PC-3 (cell line): ENCODE measurements at regions not wholly inside any gene's neighbourhood (a gene's known extent, or its start where the extent isn't known, plus 50 kb on each side); places are given as distances from the start of the nearest gene placed in this dataset.

Source experiments
- ATAC-seq: fragments of 200-7000 bp; cut with Tn5 transposase; 2 replicates; pipeline ENCODE4 v1.9.1; 2020; ENCODE audit warnings: mild to moderate bottlenecking, moderate library complexity
- BruUV-seq: library from RNA; stranded (reverse); fragments of 400-500 nt; replicated peaks from 2 replicates; lab custom pipeline; 2021; lab: Mats Ljungman, UMichigan
- CTCF ChIA-PET: fragments of 300-600 bp; sonication (Branson Sonifier 250); formaldehyde crosslinking; loops from one replicate; lab custom pipeline; 2022; ENCODE audit warnings: antibody characterized with exemption; lab: Charles Lee
- POLR2A ChIA-PET: fragments of 300-600 bp; sonication (Branson Sonifier 250); formaldehyde crosslinking; loops from one replicate; lab custom pipeline; 2022; ENCODE audit warnings: antibody characterized with exemption; ENCODE audit not compliant: unreplicated experiment; lab: Charles Lee
- DNase-seq: peaks from one replicate; pipeline ENCODE4 v3.0.0-alpha.2; 2015
- H2AFZ ChIP-seq: fragments of 300-600 bp; sonication (generic); 2 replicates; pipeline ENCODE4 v1.6.0; 2016; ENCODE audit warnings: antibody characterized with exemption, low read length
- H3F3A ChIP-seq: fragments of 300-600 bp; sonication (generic); one replicate; pipeline ENCODE4 v1.6.0; 2017; ENCODE audit warnings: antibody characterized with exemption, low read length, control low read depth, mild to moderate bottlenecking; ENCODE audit not compliant: unreplicated experiment
- H3K27ac ChIP-seq: fragments of 300-600 bp; sonication (generic); 2 replicates; pipeline ENCODE4 v1.5.1; 2016; ENCODE audit warnings: mild to moderate bottlenecking, low read length
- H3K27me3 ChIP-seq: fragments of 300-600 bp; sonication (generic); 2 replicates; pipeline ENCODE4 v1.6.1; 2016; ENCODE audit warnings: low read length, mixed read lengths
- H3K36me3 ChIP-seq: fragments of 300-600 bp; sonication (generic); 2 replicates; pipeline ENCODE4 v1.6.1; 2016; ENCODE audit warnings: low read depth, mixed run types, low read length, mixed read lengths
- H3K4me1 ChIP-seq: fragments of 300-600 bp; sonication (generic); 2 replicates; pipeline ENCODE4 v1.5.1; 2016; ENCODE audit warnings: low read length; ENCODE audit not compliant: insufficient read depth
- H3K4me2 ChIP-seq: fragments of 300-600 bp; sonication (generic); 2 replicates; pipeline ENCODE4 v1.6.0; 2016; ENCODE audit warnings: low read length
- H3K4me3 ChIP-seq: fragments of 300-600 bp; sonication (generic); 2 replicates; pipeline ENCODE4 v1.5.1; 2016; ENCODE audit warnings: mild to moderate bottlenecking, low read length, mixed read lengths
- H3K79me2 ChIP-seq: fragments of 300-600 bp; sonication (generic); 2 replicates; pipeline ENCODE4 v1.6.1; 2017; ENCODE audit warnings: low read length, mixed read lengths
- H3K9ac ChIP-seq: fragments of 300-600 bp; sonication (generic); 2 replicates; pipeline ENCODE4 v1.6.0; 2016; ENCODE audit warnings: mild to moderate bottlenecking, low read length
- H3K9me2 ChIP-seq: fragments of 300-600 bp; sonication (generic); replicated peaks from 2 replicates; pipeline ENCODE4 v1.6.1; 2016; ENCODE audit warnings: mixed run types, low read length, mixed read lengths
- H3K9me3 ChIP-seq: fragments of 300-600 bp; sonication (generic); 2 replicates; pipeline ENCODE4 v1.6.1; 2016; ENCODE audit warnings: low read length, mixed read lengths
- H4K20me1 ChIP-seq: fragments of 300-600 bp; sonication (generic); 2 replicates; pipeline ENCODE4 v1.6.1; 2016; ENCODE audit warnings: low read length, mixed read lengths
- EZH2 ChIP-seq: fragments of 300-600 bp; sonication (generic); IDR thresholded peaks from one replicate; pipeline ENCODE4 v1.6.1; 2017; ENCODE audit warnings: antibody characterized with exemption, mild to moderate bottlenecking, low read length; ENCODE audit not compliant: unreplicated experiment
- EZH2phosphoT487 ChIP-seq: fragments of 300-600 bp; sonication (generic); IDR thresholded peaks from 2 replicates; pipeline ENCODE4 v1.6.1; 2018; ENCODE audit warnings: mild to moderate bottlenecking, antibody characterized with exemption, low read length, borderline replicate concordance
- intact Hi-C: fragments of 100-400 bp; cut with micrococcal nuclease; formaldehyde crosslinking; loops from 2 replicates; pipeline ENCODE4 v1.9.0; 2023
- TF ChIP-seq, protein P1 (sequence below): fragments of 300-600 bp; sonication (generic); conservative IDR thresholded peaks from 2 replicates; pipeline ENCODE4 v1.5.1; 2017; ENCODE audit warnings: antibody characterized with exemption, low read depth, mild to moderate bottlenecking, low read length

GRCh38 chr13:109897988-109898624, 111.7 kb upstream of the IRS2 start:
- ATAC-seq, result no peak; the same call in 1 of the 2 replicates
- Histone ChIP-seq H3K27me3 (no peaks in the 10 kb centered on the region), H3K9me3 (no peaks in the 10 kb centered on the region), H3K9me2 (no peaks in the 10 kb centered on the region), H2AFZ (no peak overlapping the region), H3F3A (no peaks in the 10 kb centered on the region), H3K79me2 (no peaks in the 10 kb centered on the region), H3K27ac (no peak overlapping the region), H3K9ac (no peak overlapping the region), H3K4me3 (no peak overlapping the region), H3K4me1 (no peaks in the 10 kb centered on the region), H3K36me3 (no peaks in the 10 kb centered on the region), H4K20me1 (no peaks in the 10 kb centered on the region), H3K4me2 (no peak overlapping the region)
- TF ChIP-seq EZH2, result no peak
- no peak for TF ChIP-seq EZH2phosphoT487
- TF ChIP-seq, protein P1, sequence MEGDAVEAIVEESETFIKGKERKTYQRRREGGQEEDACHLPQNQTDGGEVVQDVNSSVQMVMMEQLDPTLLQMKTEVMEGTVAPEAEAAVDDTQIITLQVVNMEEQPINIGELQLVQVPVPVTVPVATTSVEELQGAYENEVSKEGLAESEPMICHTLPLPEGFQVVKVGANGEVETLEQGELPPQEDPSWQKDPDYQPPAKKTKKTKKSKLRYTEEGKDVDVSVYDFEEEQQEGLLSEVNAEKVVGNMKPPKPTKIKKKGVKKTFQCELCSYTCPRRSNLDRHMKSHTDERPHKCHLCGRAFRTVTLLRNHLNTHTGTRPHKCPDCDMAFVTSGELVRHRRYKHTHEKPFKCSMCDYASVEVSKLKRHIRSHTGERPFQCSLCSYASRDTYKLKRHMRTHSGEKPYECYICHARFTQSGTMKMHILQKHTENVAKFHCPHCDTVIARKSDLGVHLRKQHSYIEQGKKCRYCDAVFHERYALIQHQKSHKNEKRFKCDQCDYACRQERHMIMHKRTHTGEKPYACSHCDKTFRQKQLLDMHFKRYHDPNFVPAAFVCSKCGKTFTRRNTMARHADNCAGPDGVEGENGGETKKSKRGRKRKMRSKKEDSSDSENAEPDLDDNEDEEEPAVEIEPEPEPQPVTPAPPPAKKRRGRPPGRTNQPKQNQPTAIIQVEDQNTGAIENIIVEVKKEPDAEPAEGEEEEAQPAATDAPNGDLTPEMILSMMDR, result no peak
- CTCF ChIA-PET, result interaction anchor here (0.6 kb wide), 1 partner anchor 112 kb away, joined by 3 read pairs; no protein-coding TSS in a partner anchor
- POLR2A ChIA-PET, result no interaction called here
- no TSS peak for BruUV-seq
- DNase-seq, result no peak
- intact Hi-C loops, result no loop called here

GRCh38 chr13:109892101-109892500, 105.7 kb upstream of the IRS2 start:
- POLR2A ChIA-PET, result no interaction called here
- H3K36me3 ChIP-seq, result no peaks in the 10 kb centered on the region
- intact Hi-C loops, result no loop called here

DNA sequence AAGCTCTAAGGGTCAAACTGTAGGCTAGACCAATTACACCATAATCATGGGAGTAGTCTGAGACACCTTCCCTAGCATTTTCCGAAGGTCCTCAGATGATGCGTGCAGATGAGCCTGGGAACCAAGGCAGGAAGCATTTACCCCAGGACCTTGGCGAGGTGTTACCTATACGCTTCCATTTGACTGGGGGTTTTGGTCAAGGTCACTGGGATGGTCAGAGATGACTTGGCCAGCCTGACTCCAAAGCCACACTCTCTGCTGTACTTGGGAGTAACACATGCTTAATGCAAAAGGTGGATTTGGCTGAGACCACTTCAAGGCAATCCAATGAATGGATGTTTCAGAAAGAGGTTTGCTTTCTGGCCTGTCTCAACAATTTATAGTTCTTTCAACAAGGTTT, 98.9 kb upstream of the IRS2 start:
- Histone ChIP-seq H3K9me3 (no peaks in the 10 kb centered on the region), H3K9me2 (no peaks in the 10 kb centered on the region), H3K79me2 (no peaks in the 10 kb centered on the region), H3K4me1 (no peaks in the 10 kb centered on the region), H3K27ac (no peak overlapping the region), H3K36me3 (no peaks in the 10 kb centered on the region), H3K9ac (no peak overlapping the region), H4K20me1 (no peaks in the 10 kb centered on the region), H3K4me3 (no peak overlapping the region), H3F3A (no peaks in the 10 kb centered on the region), H2AFZ (no peak overlapping the region), H3K27me3 (no peaks in the 10 kb centered on the region), H3K4me2 (no peak overlapping the region)
- TF ChIP-seq EZH2phosphoT487 (no peak), EZH2 (no peak)
- TF ChIP-seq, protein P1, result no peak
- no peak for ATAC-seq
- ChIA-PET POLR2A (no interaction called here), CTCF (no interaction called here)
- no TSS peak for BruUV-seq
- no peak for DNase-seq
- intact Hi-C loops, result no loop called here

More at GRCh38 chr13:109892101-109892500, 105.7 kb upstream of the IRS2 start:
- H3K4me3 ChIP-seq, result no peak overlapping the region
- H3K9me2 ChIP-seq, result no peaks in the 10 kb centered on the region
- H3K9me3 ChIP-seq, result no peaks in the 10 kb centered on the region
- no peaks in the 10 kb centered on the region for H3K79me2 ChIP-seq
- TF ChIP-seq, protein P1, result no peak
- no peak for TF ChIP-seq EZH2phosphoT487
- TF ChIP-seq EZH2, result no peak
- CTCF ChIA-PET, result no interaction called here
- DNase-seq (no peak), ATAC-seq (no peak)
- no TSS peak for BruUV-seq
- no peaks in the 10 kb centered on the region for H3K4me1 ChIP-seq
- H2AFZ ChIP-seq, result no peak overlapping the region
- no peaks in the 10 kb centered on the region for H4K20me1 ChIP-seq
- no peak overlapping the region for H3K4me2 ChIP-seq
- no peaks in the 10 kb centered on the region for H3K27me3 ChIP-seq
- no peak overlapping the region for H3K27ac ChIP-seq
- no peak overlapping the region for H3K9ac ChIP-seq
- no peaks in the 10 kb centered on the region for H3F3A ChIP-seq
